Transverse colon (tissue), 4 donors: ENCODE measurements at regions not wholly inside any gene's neighbourhood (a gene's known extent, or its start where the extent isn't known, plus 50 kb on each side); places are given as distances from the start of the nearest gene placed in this dataset.

Experiments used
- POLR2A ChIP-seq: fragments of 450-650 bp; IDR thresholded peaks from one replicate; pipeline ENCODE4 v1.6.1; 2016; ENCODE audit warnings: antibody characterized with exemption, mild to moderate bottlenecking, moderate library complexity
- POLR2AphosphoS5 ChIP-seq, 3 donors: sonication (generic); formaldehyde crosslinking; IDR thresholded peaks; one replicate each; pipeline ENCODE4 v1.6.1; 2016; ENCODE audit warnings: antibody characterized with exemption in 3 of 3
- TF ChIP-seq, protein P1 (sequence below), 5 experiments: fragments of 200-600 bp in 3 of 5; fragments of 450-650 bp in 2 of 5; sonication (generic) in 3 of 5; IDR thresholded peaks; 1 replicate in 2 of 5; 2 replicates in 3 of 5; pipeline ENCODE4 v1.5.1; 2016 to 2017; ENCODE audit warnings: antibody characterized with exemption in 5 of 5, inconsistent platforms in 3 of 5, mild to moderate bottlenecking in 2 of 5, moderate library complexity in 1 of 5

- TF ChIP-seq, protein P1, sequence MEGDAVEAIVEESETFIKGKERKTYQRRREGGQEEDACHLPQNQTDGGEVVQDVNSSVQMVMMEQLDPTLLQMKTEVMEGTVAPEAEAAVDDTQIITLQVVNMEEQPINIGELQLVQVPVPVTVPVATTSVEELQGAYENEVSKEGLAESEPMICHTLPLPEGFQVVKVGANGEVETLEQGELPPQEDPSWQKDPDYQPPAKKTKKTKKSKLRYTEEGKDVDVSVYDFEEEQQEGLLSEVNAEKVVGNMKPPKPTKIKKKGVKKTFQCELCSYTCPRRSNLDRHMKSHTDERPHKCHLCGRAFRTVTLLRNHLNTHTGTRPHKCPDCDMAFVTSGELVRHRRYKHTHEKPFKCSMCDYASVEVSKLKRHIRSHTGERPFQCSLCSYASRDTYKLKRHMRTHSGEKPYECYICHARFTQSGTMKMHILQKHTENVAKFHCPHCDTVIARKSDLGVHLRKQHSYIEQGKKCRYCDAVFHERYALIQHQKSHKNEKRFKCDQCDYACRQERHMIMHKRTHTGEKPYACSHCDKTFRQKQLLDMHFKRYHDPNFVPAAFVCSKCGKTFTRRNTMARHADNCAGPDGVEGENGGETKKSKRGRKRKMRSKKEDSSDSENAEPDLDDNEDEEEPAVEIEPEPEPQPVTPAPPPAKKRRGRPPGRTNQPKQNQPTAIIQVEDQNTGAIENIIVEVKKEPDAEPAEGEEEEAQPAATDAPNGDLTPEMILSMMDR (IDR thresholded peaks at IDR 0.05) = no peak
- TF ChIP-seq POLR2A = no peak
- TF ChIP-seq POLR2AphosphoS5 (IDR thresholded peaks at IDR 0.05) = no peak
These were observed 600.4 kb downstream of the HTR1B start for GRCh38 chr6:76862936-76863335.
